Gastroesophageal sphincter (tissue), 3 donors: ENCODE measurements at regions not wholly inside any gene's neighbourhood (a gene's known extent, or its start where the extent isn't known, plus 50 kb on each side); places are given as distances from the start of the nearest gene placed in this dataset.

Source experiments
- EP300 ChIP-seq: sonication (generic); formaldehyde crosslinking; IDR thresholded peaks from one replicate; pipeline ENCODE4 v1.6.1; 2017; ENCODE audit warnings: antibody characterized with exemption, mild to moderate bottlenecking
- POLR2A ChIP-seq, 2 donors: fragments of 450-650 bp; IDR thresholded peaks; one replicate each; pipeline ENCODE4 v1.6.1; 2017; ENCODE audit warnings: antibody characterized with exemption in 2 of 2, mild to moderate bottlenecking in 2 of 2, moderate library complexity in 1 of 2
- POLR2AphosphoS5 ChIP-seq: sonication (generic); formaldehyde crosslinking; IDR thresholded peaks from one replicate; pipeline ENCODE4 v1.6.1; 2017; ENCODE audit warnings: antibody characterized with exemption
- TF ChIP-seq, protein P1 (sequence below), 4 experiments: fragments of 200-600 bp in 2 of 4; fragments of 450-650 bp in 2 of 4; sonication (generic) in 1 of 4; IDR thresholded peaks; one replicate each; pipeline ENCODE4 v1.5.1; 2017 to 2019; ENCODE audit warnings: antibody characterized with exemption in 4 of 4, mild to moderate bottlenecking in 2 of 4, moderate library complexity in 2 of 4

DNA sequence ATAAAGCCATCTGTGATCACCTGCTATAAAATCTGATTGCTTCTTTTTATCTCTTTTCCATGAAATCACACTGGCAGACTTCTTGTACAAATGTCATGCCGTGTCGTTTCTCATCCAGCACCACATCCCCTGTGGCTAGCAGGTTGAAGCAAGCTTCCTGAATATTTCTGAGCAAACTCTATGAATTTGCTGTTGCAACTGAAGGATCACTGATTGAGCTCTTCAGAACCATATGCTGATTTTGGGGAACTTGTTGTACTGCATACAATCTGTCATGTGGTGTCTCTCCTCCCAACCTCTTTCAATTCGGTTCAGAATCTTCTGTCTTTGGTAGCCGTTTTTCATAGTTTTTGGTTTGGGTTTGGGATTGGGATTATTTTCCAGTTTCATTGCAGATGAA lies 57.7 kb upstream of the RBMS1 start:
- TF ChIP-seq, protein P1, sequence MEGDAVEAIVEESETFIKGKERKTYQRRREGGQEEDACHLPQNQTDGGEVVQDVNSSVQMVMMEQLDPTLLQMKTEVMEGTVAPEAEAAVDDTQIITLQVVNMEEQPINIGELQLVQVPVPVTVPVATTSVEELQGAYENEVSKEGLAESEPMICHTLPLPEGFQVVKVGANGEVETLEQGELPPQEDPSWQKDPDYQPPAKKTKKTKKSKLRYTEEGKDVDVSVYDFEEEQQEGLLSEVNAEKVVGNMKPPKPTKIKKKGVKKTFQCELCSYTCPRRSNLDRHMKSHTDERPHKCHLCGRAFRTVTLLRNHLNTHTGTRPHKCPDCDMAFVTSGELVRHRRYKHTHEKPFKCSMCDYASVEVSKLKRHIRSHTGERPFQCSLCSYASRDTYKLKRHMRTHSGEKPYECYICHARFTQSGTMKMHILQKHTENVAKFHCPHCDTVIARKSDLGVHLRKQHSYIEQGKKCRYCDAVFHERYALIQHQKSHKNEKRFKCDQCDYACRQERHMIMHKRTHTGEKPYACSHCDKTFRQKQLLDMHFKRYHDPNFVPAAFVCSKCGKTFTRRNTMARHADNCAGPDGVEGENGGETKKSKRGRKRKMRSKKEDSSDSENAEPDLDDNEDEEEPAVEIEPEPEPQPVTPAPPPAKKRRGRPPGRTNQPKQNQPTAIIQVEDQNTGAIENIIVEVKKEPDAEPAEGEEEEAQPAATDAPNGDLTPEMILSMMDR (IDR thresholded peaks at IDR 0.05) = no peak
- TF ChIP-seq POLR2AphosphoS5 = no peak
- TF ChIP-seq POLR2A (IDR thresholded peaks at IDR 0.05) = no peak
- no peak for TF ChIP-seq EP300
